ENCODE measurements at regions not wholly inside any gene's neighbourhood (a gene's known extent, or its start where the extent isn't known, plus 50 kb on each side); places are given as distances from the start of the nearest gene placed in this dataset.

DNA sequence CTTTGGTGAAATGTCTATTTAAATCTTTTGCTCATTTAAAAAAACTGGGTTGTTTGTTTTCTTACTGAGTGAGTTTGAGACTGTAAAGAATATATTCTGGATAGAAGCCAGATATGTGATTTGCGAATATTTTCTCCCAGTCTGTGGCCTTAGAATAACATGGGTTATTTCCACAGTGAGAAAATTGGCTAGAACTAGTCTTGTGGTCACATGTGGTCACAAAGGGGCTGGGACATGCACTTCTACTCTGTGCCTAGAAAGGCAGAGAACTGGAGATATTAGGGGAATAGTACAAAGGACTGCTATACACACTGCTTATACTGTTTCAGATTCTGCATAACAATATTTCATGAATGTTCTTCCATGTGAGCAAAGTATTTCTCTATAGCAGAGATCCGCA, 79.9 kb upstream of the RGMA start:
- TF ChIP-seq, protein P1, sequence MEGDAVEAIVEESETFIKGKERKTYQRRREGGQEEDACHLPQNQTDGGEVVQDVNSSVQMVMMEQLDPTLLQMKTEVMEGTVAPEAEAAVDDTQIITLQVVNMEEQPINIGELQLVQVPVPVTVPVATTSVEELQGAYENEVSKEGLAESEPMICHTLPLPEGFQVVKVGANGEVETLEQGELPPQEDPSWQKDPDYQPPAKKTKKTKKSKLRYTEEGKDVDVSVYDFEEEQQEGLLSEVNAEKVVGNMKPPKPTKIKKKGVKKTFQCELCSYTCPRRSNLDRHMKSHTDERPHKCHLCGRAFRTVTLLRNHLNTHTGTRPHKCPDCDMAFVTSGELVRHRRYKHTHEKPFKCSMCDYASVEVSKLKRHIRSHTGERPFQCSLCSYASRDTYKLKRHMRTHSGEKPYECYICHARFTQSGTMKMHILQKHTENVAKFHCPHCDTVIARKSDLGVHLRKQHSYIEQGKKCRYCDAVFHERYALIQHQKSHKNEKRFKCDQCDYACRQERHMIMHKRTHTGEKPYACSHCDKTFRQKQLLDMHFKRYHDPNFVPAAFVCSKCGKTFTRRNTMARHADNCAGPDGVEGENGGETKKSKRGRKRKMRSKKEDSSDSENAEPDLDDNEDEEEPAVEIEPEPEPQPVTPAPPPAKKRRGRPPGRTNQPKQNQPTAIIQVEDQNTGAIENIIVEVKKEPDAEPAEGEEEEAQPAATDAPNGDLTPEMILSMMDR (IDR thresholded peaks at IDR 0.05): no peak
- TF ChIP-seq JUN (CRISPR knock-in tag; IDR thresholded peaks at IDR 0.05) (no peak), KAT7 (CRISPR knock-in tag; IDR thresholded peaks at IDR 0.05; ENCODE audit: borderline replicate concordance) (no peak), GABPB1 (CRISPR knock-in tag; IDR thresholded peaks at IDR 0.05) (no peak), MYBL2 (CRISPR knock-in tag; IDR thresholded peaks at IDR 0.05) (no peak), SP1 (CRISPR knock-in tag; conservative IDR thresholded peaks at IDR 0.05) (no peak), TEAD4 (CRISPR knock-in tag; IDR thresholded peaks at IDR 0.05) (no peak), FOXP1 (CRISPR knock-in tag; IDR thresholded peaks at IDR 0.05; ENCODE audit: borderline replicate concordance) (no peak)
- TF ChIP-seq, protein P2, sequence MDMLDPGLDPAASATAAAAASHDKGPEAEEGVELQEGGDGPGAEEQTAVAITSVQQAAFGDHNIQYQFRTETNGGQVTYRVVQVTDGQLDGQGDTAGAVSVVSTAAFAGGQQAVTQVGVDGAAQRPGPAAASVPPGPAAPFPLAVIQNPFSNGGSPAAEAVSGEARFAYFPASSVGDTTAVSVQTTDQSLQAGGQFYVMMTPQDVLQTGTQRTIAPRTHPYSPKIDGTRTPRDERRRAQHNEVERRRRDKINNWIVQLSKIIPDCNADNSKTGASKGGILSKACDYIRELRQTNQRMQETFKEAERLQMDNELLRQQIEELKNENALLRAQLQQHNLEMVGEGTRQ (CRISPR knock-in tag; IDR thresholded peaks at IDR 0.05): no peak
- TF ChIP-seq, protein P3, sequence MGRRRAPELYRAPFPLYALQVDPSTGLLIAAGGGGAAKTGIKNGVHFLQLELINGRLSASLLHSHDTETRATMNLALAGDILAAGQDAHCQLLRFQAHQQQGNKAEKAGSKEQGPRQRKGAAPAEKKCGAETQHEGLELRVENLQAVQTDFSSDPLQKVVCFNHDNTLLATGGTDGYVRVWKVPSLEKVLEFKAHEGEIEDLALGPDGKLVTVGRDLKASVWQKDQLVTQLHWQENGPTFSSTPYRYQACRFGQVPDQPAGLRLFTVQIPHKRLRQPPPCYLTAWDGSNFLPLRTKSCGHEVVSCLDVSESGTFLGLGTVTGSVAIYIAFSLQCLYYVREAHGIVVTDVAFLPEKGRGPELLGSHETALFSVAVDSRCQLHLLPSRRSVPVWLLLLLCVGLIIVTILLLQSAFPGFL (CRISPR knock-in tag; IDR thresholded peaks at IDR 0.05; ENCODE audit: borderline replicate concordance): no peak
- TF ChIP-seq, protein P4, sequence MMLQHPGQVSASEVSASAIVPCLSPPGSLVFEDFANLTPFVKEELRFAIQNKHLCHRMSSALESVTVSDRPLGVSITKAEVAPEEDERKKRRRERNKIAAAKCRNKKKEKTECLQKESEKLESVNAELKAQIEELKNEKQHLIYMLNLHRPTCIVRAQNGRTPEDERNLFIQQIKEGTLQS (CRISPR knock-in tag; conservative IDR thresholded peaks at IDR 0.05): no peak
- TF ChIP-seq, protein P5, sequence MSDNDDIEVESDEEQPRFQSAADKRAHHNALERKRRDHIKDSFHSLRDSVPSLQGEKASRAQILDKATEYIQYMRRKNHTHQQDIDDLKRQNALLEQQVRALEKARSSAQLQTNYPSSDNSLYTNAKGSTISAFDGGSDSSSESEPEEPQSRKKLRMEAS (CRISPR knock-in tag; IDR thresholded peaks at IDR 0.05): no peak
- TF ChIP-seq, protein P6, sequence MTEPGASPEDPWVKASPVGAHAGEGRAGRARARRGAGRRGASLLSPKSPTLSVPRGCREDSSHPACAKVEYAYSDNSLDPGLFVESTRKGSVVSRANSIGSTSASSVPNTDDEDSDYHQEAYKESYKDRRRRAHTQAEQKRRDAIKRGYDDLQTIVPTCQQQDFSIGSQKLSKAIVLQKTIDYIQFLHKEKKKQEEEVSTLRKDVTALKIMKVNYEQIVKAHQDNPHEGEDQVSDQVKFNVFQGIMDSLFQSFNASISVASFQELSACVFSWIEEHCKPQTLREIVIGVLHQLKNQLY (CRISPR knock-in tag; IDR thresholded peaks at IDR 0.05): no peak
